HFF-Myc (cell line): ENCODE measurements at regions not wholly inside any gene's neighbourhood (a gene's known extent, or its start where the extent isn't known, plus 50 kb on each side); places are given as distances from the start of the nearest gene placed in this dataset.

Experiments
- DNase-seq: peaks from one replicate; pipeline ENCODE4 v3.0.0-alpha.2; 2011; ENCODE audit warnings: low read depth; ENCODE audit errors: extremely low read depth
- H3K4me3 ChIP-seq: replicated peaks from 2 replicates; pipeline ENCODE4 v1.5.1; 2011; ENCODE audit warnings: low read depth, mild to moderate bottlenecking, control low read depth, low read length
- TF ChIP-seq, protein P1 (sequence below): IDR thresholded peaks from 2 replicates; pipeline ENCODE4 v1.5.1; 2012; ENCODE audit warnings: mild to moderate bottlenecking, low read depth, low read length, control low read depth; ENCODE audit errors: missing control alignments

- TF ChIP-seq, protein P1, sequence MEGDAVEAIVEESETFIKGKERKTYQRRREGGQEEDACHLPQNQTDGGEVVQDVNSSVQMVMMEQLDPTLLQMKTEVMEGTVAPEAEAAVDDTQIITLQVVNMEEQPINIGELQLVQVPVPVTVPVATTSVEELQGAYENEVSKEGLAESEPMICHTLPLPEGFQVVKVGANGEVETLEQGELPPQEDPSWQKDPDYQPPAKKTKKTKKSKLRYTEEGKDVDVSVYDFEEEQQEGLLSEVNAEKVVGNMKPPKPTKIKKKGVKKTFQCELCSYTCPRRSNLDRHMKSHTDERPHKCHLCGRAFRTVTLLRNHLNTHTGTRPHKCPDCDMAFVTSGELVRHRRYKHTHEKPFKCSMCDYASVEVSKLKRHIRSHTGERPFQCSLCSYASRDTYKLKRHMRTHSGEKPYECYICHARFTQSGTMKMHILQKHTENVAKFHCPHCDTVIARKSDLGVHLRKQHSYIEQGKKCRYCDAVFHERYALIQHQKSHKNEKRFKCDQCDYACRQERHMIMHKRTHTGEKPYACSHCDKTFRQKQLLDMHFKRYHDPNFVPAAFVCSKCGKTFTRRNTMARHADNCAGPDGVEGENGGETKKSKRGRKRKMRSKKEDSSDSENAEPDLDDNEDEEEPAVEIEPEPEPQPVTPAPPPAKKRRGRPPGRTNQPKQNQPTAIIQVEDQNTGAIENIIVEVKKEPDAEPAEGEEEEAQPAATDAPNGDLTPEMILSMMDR = no peak
These were observed 102.5 kb downstream of the DDIT4L start for GRCh38 chr4:100087743-100088142.

DNA sequence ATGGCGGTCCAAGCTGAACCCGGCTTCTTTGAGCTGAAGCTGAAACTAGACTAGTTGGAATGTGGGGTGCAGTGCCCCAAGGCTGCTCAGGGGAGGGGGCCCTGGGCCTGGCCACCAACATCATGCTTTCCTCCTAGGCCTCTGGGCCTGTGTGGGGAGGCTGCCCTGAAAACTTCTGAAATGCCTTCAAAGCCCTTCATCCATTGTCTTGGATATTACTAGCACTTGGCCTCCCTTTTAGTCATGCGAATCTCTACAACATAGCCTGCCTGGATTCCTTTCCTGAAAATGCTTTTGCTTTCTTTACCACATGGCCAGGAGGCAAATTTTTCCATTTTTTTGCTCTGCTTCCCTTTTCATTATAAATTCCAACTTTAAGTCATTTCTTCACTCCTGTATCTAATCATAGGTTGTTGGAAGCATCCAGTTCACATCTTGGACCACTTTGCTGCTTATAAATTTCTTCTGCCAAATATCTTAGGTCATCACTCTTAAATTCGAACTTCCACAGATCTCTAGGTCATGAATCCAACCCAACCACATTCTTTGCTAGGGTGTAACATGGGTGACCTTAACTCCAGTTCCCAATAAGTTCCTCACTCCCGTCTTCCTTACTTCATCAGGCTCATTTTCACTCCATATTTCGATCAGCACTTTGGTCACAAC, 103.4 kb downstream of the DDIT4L start:
- TF ChIP-seq, protein P1 = no peak
- no peak overlapping the region for H3K4me3 ChIP-seq
- no peak for DNase-seq

More at GRCh38 chr4:100087743-100088142, 102.5 kb downstream of the DDIT4L start:
- DNase-seq = no peak
- H3K4me3 ChIP-seq = no peak overlapping the region

DNA sequence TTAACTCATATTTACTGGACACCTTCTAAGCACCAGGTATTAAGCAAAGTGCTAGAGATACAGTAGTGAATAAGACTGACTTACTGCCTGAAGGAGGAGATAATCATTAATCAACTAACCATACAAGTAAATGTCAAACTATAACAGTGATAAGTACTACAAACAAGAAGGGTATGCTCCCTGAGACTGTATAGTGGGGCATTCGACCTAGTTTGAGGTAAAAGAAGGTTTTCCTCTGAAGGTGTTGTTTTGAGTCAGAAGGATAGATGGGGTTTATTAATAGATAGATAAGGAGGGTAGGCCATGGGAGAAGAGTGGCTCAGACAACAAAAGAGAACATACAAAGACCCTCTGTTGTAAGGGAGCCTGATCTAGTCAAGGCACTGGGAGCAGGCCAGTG, 105.4 kb downstream of the DDIT4L start:
- DNase-seq = no peak
- TF ChIP-seq, protein P1 = no peak
- no peak overlapping the region for H3K4me3 ChIP-seq

DNA sequence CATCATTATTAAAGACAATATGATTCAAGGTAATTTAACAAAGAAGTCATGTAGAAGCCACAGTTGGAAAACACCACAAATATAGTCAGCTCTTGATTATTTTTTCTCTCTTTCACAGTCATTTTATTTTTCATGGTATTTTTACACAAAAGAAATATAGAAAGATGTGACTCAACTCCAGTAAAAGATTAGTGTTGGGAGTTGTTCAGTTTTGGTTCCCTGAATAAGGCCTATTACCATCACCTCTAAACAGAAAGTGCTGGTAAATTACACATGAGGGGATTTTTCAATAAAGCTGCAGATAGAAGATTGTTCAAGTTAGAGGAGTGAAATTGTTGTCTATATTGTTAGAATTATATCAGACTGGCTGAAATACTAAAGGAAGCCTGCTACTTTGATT, 107.0 kb downstream of the DDIT4L start:
- no peak overlapping the region for H3K4me3 ChIP-seq
- TF ChIP-seq, protein P1 = no peak
- no peak for DNase-seq

DNA sequence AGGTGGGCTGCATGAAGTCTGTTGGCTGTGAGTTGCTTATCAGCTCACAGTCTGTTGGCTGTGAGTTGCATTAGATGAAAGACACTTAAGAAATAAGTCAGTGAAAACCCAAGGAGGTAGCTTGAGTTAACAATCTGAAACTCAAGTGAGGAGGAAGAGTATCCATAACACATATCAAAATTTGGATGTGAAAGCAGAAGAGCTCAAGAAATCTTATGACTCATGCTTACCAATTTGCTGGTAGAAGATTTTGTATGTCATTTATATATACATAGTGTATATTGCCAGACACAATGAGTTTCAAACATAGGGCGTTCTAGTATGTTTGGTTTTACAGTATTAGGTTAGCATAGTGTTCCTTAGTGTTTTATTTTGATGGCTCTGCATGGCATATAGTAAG, 107.4 kb downstream of the DDIT4L start:
- TF ChIP-seq, protein P1 = no peak
- DNase-seq = no peak

DNA sequence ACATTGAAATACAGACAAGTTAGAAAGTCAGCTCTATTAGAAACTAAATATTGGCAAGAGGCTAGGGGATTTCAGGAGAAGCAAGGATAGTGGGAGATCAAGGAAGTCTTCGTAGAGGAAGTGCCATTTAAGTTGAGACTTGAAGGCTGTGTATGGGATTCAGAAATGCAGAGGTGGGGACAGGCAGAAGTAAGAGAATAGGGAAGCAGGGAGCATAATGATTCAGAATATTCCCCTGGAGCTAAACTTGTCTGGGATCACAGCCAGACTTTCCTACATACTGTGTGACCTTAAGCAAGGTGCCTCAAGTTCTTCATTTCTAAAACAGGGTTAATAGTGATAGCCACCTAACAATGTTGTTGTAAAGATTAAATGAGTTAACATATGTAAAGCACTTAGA, 108.8 kb downstream of the DDIT4L start:
- DNase-seq = no peak
- H3K4me3 ChIP-seq = no peak overlapping the region
- TF ChIP-seq, protein P1 = no peak

More for the DNA sequence above, 107.4 kb downstream of the DDIT4L start:
- no peak overlapping the region for H3K4me3 ChIP-seq

DNA sequence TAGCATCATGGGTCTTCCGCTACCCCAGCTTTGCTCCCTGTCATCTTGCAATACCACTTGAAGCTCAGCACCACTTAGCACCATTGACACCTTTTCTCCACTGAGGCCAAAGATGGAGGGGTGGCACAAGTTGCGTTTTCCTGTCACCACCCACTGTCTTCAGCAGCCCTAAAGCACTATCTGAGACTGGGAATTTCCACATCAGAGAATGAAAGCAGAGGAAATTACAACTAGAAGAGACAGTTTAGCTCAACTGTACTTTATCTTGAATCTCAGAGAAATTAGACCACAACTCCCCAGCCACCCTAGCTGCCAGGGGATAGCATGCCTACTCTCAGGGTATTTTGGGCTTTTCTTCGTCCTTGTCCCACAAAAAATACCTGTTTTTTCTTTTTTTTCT, 111.0 kb downstream of the DDIT4L start:
- no peak overlapping the region for H3K4me3 ChIP-seq
- TF ChIP-seq, protein P1 = no peak
- no peak for DNase-seq
